Stimulated activated naive CD4-positive, alpha-beta T cell treated with Interleukin-2 at 50 U/mL for 16 hours (primary cell): ENCODE measurements at regions not wholly inside any gene's neighbourhood (a gene's known extent, or its start where the extent isn't known, plus 50 kb on each side); places are given as distances from the start of the nearest gene placed in this dataset.
"Not testable (repeated sequence)": the region's sequence is repeated elsewhere in the genome, so short reads cannot be mapped to it uniquely, and the experiment has no call there.

Source experiments
- DNase-seq: peaks from one replicate; lab custom pipeline; 2025; lab: John Stamatoyannopoulos, UW

DNA sequence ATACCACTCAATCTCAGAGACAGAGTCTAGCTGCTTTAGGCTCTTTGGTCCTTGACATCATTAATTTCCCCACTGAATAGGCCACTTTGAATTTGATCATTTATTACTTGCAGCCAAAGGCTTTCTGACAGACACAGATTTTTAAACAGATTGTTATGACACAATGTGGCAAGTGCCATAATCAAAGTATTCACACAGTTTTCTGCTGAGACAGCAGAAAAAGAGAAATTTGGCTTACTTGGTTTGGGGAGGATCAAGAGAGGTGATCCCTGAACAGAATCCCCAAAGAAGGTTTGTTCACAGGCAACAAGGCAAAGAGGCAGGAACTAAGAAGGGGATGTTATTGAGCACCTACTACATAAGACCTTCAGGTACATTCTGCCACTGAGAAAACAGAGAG, 138.0 kb upstream of the TOP1 start:
- no peak for DNase-seq

DNA sequence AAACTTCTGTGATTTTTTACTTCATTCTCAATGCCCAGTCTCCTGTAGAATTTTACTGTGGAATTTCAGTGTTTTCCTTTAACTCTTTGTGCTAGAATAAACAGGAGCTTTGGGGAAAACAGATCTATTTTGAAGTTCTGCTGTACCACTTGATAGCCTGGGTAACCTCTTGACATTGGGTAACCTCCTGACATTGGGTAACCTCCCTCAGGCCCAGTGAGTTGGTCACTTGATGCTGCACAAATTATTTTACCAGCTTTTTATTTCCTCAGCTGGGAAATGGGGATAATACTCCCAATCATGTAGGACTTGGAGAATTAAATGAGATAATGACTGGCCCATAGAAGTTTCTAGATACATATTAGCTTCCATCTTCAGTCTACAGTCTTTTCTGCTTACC, 137.3 kb upstream of the TOP1 start:
- no peak for DNase-seq

DNA sequence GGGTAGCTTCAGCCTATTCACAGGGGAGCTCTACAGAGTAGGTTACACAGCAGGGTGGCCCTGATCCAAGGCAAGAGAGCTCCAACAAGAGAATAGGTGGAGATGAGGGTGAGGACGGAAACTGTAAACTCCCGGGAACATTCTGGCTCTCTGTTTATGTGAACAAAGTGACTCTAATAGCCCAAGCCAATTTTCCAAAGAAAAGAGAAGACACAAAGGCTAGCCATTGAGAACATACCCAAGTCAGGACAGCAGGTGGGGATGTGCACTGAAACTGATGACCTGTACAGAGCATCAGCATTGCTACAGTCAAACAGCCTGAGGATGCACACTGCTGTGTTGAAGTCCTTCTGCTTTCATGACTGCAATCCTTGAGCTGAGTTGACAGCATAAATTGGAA, 136.0 kb upstream of the TOP1 start:
- DNase-seq = no peak

- DNase-seq = no peak
Observed at GRCh38 chr20:40893610-40894236, 134.9 kb upstream of the TOP1 start.

GRCh38 chr20:40894237-40894630, 134.4 kb upstream of the TOP1 start:
- DNase-seq = no peak

DNA sequence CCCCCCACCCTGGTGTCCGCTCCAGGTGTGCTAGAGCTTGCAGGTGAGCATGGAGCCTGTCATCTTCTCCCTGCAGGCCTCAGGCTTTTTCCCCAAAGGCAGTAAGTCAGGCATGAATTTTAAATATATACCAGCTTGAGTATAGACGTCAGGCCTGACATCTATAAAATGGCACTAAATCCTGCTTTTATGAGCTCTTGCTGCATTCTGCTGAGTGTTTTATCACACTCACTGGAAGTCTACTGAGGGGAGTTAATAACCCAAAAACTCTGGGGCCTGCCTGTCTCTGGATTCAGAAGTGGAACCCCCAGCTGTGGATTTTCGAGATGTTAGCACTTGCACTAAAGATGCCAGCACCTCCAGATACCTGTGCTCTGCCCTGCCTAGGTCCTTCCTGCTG, 133.4 kb upstream of the TOP1 start:
- DNase-seq = no peak

- no peak for DNase-seq
Observed at GRCh38 chr20:40896814-40897700, 131.6 kb upstream of the TOP1 start.

GRCh38 chr20:40899344-40899743, 129.3 kb upstream of the TOP1 start:
- no peak for DNase-seq

DNA sequence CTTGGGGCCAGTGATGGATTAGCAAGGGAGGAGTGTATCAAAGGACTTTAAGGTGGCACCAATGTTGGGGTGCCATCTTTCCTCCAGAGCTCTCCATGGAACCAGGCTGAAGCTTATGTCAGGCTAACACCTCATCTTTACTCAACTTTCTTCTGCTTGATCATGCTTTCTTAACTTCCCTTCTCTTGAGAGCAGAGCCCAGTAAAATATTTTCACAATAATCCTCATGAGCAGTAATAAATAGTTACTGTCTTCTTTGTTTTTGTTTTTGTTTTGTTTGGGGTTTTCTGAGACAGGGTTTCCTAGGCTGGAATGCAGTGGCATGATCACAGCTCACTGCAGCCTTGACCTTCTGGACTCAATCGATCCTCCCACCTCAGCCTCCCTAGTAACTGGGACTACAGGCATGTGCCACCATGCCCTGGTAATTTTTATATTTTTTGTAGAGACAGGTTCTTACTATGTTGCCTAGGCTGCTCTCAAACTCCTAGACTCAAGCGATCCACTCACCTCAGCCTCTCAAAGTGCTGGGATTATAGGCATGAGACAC, 127.9 kb upstream of the TOP1 start:
- DNase-seq = no peak

GRCh38 chr20:40902661-40903060, 126.0 kb upstream of the TOP1 start:
- no peak for DNase-seq

GRCh38 chr20:40908309-40908708, 120.3 kb upstream of the TOP1 start:
- DNase-seq = no peak

GRCh38 chr20:40909489-40909888, 119.1 kb upstream of the TOP1 start:
- DNase-seq = not testable (repeated sequence)

GRCh38 chr20:40910436-40910835, 118.2 kb upstream of the TOP1 start:
- DNase-seq = not testable (repeated sequence)

DNA sequence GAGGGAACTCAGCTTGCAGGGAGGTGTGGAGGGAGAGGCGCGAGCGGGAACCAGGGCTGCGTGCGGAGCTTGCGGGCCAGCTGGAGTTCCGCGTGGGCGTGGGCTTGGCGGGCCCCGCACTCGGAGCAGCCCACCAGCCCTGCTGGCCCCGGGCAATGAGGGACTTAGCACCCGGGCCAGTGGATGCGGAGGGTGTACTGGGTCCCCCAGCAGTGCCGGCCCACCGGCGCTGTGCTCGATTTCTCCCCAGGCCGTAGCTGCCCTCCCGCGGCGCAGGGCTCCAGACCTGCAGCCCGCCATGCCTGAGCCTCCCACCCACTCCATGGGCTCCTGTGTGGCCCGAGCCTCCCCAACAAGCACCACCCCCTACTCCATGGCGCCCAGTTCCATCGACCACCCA, 117.5 kb upstream of the TOP1 start:
- not testable (repeated sequence) for DNase-seq

DNA sequence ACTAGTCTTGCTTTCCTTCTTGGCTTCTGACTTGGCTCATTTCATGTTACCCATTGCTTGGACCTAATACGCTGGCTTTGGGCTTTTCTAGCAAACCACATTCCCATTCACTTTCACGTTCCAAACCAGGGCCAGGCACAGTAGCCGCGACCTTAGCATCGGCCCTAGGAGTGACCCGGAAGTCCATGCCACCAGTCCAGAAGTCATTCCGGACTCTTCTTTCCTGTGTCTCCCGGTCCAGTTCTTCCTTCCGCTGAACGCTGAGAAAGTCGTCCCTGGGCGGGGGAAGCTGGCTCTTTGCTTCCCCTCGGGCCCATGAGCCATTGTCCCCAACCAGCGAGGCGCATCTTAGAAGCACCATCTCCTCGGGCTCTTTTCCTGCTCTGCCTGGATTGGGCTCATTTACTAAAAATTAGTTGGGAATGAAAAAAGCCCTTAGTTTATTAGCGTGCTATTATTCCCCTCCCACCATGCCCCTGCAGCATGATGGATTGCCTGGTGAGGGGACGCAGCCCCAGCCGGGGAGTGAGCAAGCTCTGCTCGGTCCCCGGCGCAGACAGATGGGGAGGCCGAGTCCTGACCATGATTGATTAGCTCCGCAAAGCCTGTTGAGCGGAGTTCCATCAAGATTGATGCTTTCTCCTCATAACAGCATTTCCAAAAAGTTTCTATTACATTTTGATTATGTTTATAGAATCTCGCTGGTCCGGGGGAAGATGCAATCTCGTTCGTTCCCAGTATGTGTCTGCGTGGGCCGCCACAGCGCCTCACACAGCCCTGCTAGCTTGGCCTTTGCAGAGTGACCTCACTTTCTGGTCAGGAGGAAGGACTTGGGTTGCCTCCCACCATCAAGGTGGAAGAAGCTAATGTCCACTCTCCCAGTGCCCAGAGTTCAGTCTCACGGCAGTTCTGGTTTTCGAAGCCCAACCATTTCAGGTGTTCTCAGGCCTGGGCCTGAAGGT, 115.1 kb upstream of the TOP1 start:
- DNase-seq = no peak

DNA sequence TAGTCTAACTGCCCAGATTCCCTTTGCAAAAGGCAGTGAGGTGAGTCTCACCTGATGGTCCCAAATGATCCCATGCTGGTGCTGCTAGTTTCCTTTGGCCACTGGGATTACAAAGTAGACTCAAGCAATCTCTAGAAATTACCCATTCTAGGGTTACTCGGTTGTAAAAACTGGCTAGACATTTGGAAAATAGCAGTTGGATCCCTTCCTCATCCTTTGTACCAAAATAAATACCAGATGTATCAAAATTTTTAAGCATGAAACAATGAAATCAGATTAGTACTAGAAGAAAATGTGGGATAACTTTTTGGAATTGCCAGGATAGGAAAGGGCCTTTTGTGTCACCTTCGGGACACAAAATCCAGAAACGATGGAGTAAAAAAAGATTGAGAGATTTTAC, 112.9 kb upstream of the TOP1 start:
- DNase-seq = no peak

- DNase-seq = no peak
Observed at GRCh38 chr20:40916276-40916675, 112.3 kb upstream of the TOP1 start.

DNA sequence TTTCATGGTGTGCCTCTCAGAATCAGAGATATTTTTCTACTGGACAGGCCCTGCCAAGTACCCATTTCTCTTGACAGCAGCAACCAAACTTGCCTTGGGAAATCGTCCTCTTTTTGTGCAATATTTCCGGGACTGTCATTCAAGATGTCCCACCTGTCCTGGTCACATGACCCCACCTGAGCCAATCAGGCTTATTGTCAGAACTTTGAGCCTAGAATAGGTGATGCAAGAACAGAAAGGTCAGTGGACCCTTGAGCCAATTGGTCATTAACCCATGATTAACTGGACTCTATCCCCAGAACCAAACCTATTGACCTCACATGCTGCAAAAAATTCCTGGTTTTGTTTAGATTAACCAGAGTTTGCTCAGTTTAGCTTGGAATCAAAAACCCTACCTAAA, 108.3 kb upstream of the TOP1 start:
- DNase-seq = no peak

GRCh38 chr20:40922865-40923264, 105.8 kb upstream of the TOP1 start:
- no peak for DNase-seq

- DNase-seq = no peak
Observed at GRCh38 chr20:40925829-40926510, 102.7 kb upstream of the TOP1 start.

DNA sequence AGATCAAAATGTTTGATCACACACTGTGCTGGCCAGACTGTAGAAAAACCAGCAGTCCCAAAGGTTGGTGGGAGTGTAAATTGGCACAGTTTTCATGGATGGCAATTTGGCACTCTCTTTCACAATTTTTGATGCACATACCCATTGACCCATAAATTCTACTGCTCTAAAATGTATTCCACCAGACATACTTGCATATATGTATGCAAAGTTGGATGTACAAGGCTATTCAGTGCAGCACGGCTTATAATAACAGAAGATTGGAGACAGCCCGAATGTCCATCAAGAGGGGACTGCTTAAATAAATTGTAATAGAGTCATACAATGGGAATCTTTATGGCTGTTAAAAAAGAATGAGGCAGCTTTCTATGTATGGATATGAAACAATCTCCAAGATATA, 101.7 kb upstream of the TOP1 start:
- DNase-seq = no peak

DNA sequence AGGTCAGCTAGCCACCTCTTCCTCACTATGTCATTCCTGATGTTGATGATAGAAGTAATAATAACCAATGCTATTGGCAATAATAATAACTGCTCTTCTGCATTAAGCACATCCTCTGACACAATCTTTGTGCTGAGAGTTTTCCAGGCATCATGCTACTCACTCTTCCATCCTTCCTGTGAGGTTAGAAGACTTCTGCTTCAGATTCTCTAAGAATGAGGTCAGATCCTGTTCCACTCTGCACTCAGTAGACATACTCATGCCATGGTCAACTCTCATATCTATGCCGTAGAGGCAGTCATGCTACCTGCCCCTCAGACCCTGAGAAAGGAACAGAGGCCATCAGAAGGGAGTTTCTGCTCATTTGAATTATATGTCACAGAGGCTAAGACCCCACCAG, 98.1 kb upstream of the TOP1 start:
- DNase-seq = no peak
